ENCODE measurements at regions not wholly inside any gene's neighbourhood (a gene's known extent, or its start where the extent isn't known, plus 50 kb on each side); places are given as distances from the start of the nearest gene placed in this dataset.

DNA sequence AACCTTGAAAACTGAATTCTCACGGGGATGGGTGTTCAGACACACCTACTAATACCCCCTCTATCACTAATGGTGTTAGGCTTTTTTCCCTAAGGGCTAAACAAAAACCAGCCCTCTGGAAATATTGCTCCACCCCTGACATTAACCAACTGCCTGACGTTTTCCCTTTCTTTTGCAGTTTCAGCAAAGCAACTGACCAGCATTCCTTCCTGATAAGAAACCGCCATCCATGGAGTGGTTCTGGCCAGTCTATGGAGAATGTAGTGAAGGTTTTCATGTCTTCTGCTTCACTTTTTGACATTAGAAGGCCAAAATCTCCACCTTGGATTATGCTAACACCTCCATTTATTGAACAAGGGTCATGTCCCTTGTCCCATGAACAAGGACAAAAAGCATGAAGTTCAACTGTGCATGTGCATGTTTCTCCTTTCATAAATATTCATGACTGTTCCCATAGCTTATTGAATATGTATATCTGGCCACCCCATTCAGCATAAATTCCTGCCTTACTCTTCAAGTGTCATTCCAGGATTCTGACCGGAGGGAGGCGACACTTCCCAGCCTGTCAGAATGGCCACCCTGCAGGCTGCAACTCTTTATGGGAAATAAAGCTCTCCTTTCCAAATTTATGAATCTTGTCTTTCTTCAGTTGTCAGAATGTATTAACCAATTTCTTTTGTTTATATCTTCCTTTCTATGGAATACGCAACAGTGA lies 314.3 kb downstream of the HHIPL2 start:
- TF ChIP-seq EZH2phosphoT487 (IDR thresholded peaks at IDR 0.05; ENCODE audit: borderline replicate concordance, low read depth) (no peak), POLR2AphosphoS5 (IDR thresholded peaks at IDR 0.05; ENCODE audit: low read depth, low read length) (no peak), RFX5 (IDR thresholded peaks at IDR 0.05; ENCODE audit: low read length) (no peak), MEF2A (IDR thresholded peaks at IDR 0.05; ENCODE audit: borderline replicate concordance, low read depth) (no peak), TCF12 (IDR thresholded peaks at IDR 0.05) (no peak), NFIC (IDR thresholded peaks at IDR 0.05; ENCODE audit: borderline replicate concordance) (no peak)
- TF ChIP-seq, protein P1, sequence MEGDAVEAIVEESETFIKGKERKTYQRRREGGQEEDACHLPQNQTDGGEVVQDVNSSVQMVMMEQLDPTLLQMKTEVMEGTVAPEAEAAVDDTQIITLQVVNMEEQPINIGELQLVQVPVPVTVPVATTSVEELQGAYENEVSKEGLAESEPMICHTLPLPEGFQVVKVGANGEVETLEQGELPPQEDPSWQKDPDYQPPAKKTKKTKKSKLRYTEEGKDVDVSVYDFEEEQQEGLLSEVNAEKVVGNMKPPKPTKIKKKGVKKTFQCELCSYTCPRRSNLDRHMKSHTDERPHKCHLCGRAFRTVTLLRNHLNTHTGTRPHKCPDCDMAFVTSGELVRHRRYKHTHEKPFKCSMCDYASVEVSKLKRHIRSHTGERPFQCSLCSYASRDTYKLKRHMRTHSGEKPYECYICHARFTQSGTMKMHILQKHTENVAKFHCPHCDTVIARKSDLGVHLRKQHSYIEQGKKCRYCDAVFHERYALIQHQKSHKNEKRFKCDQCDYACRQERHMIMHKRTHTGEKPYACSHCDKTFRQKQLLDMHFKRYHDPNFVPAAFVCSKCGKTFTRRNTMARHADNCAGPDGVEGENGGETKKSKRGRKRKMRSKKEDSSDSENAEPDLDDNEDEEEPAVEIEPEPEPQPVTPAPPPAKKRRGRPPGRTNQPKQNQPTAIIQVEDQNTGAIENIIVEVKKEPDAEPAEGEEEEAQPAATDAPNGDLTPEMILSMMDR (IDR thresholded peaks at IDR 0.05), result no peak
- TF ChIP-seq, protein P2, sequence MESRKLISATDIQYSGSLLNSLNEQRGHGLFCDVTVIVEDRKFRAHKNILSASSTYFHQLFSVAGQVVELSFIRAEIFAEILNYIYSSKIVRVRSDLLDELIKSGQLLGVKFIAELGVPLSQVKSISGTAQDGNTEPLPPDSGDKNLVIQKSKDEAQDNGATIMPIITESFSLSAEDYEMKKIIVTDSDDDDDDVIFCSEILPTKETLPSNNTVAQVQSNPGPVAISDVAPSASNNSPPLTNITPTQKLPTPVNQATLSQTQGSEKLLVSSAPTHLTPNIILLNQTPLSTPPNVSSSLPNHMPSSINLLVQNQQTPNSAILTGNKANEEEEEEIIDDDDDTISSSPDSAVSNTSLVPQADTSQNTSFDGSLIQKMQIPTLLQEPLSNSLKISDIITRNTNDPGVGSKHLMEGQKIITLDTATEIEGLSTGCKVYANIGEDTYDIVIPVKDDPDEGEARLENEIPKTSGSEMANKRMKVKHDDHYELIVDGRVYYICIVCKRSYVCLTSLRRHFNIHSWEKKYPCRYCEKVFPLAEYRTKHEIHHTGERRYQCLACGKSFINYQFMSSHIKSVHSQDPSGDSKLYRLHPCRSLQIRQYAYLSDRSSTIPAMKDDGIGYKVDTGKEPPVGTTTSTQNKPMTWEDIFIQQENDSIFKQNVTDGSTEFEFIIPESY (IDR thresholded peaks at IDR 0.05; ENCODE audit: borderline replicate concordance, low read depth), result no peak
- TF ChIP-seq, protein P3, sequence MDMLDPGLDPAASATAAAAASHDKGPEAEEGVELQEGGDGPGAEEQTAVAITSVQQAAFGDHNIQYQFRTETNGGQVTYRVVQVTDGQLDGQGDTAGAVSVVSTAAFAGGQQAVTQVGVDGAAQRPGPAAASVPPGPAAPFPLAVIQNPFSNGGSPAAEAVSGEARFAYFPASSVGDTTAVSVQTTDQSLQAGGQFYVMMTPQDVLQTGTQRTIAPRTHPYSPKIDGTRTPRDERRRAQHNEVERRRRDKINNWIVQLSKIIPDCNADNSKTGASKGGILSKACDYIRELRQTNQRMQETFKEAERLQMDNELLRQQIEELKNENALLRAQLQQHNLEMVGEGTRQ (IDR thresholded peaks at IDR 0.05; ENCODE audit: borderline replicate concordance, low read depth, low read length), result no peak
- TF ChIP-seq, protein P4, sequence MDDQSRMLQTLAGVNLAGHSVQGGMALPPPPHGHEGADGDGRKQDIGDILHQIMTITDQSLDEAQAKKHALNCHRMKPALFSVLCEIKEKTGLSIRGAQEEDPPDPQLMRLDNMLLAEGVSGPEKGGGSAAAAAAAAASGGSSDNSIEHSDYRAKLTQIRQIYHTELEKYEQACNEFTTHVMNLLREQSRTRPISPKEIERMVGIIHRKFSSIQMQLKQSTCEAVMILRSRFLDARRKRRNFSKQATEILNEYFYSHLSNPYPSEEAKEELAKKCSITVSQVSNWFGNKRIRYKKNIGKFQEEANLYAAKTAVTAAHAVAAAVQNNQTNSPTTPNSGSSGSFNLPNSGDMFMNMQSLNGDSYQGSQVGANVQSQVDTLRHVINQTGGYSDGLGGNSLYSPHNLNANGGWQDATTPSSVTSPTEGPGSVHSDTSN (IDR thresholded peaks at IDR 0.05), result no peak
- TF ChIP-seq, protein P5, sequence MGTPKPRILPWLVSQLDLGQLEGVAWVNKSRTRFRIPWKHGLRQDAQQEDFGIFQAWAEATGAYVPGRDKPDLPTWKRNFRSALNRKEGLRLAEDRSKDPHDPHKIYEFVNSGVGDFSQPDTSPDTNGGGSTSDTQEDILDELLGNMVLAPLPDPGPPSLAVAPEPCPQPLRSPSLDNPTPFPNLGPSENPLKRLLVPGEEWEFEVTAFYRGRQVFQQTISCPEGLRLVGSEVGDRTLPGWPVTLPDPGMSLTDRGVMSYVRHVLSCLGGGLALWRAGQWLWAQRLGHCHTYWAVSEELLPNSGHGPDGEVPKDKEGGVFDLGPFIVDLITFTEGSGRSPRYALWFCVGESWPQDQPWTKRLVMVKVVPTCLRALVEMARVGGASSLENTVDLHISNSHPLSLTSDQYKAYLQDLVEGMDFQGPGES (IDR thresholded peaks at IDR 0.05; ENCODE audit: low read depth, low read length), result no peak
